ENCODE measurements at regions not wholly inside any gene's neighbourhood (a gene's known extent, or its start where the extent isn't known, plus 50 kb on each side); places are given as distances from the start of the nearest gene placed in this dataset.

- peaks cover 5% of the 10 kb centered on the region; the same call in 1 of the 2 replicates for H3K9me3 ChIP-seq (ENCODE audit: low read length)
- no peak overlapping the region for H3K27ac ChIP-seq (ENCODE audit: low read depth, low read length, poor library complexity, severe bottlenecking)
- H3K9ac ChIP-seq (ENCODE audit: low read length) = no peak overlapping the region
- no peaks in the 10 kb centered on the region for H4K20me1 ChIP-seq (ENCODE audit: insufficient read depth, low read length)
- no peak overlapping the region for H3K4me3 ChIP-seq (ENCODE audit: low read depth, low read length, poor library complexity, severe bottlenecking)
- H3K4me1 ChIP-seq (ENCODE audit: insufficient read depth, low read length, severe bottlenecking) = no peaks in the 10 kb centered on the region
- no peaks in the 10 kb centered on the region for H3K79me2 ChIP-seq (ENCODE audit: insufficient read depth, low read length)
- H2AFZ ChIP-seq (ENCODE audit: low read length) = no peak overlapping the region
- no peaks in the 10 kb centered on the region for H3F3A ChIP-seq (ENCODE audit: insufficient read depth, low read length)
- no peak for TF ChIP-seq CTCF (IDR thresholded peaks at IDR 0.05; ENCODE audit: low read length)
- TF ChIP-seq EZH2 (IDR thresholded peaks at IDR 0.05; ENCODE audit: borderline replicate concordance, low read length) = no peak
- no peaks in the 10 kb centered on the region for H3K9me2 ChIP-seq (ENCODE audit: low read depth, low read length)
- H3K27me3 ChIP-seq (ENCODE audit: insufficient read depth, low read length) = no peaks in the 10 kb centered on the region; the same call in 1 of the 2 replicates
- H3K4me2 ChIP-seq (ENCODE audit: low read length) = no peak overlapping the region
- no peaks in the 10 kb centered on the region for H3K36me3 ChIP-seq (ENCODE audit: insufficient read depth, low read length)
Observed at GRCh38 chr21:32860399-32860798, 88.8 kb upstream of the PAXBP1 start.

GRCh38 chr21:32861866-32862265 lies 90.3 kb upstream of the PAXBP1 start:
- H3K27me3 ChIP-seq (ENCODE audit: insufficient read depth, low read length) = no peaks in the 10 kb centered on the region; the same call in 1 of the 2 replicates
- no peaks in the 10 kb centered on the region for H4K20me1 ChIP-seq (ENCODE audit: insufficient read depth, low read length)
- H3K4me1 ChIP-seq (ENCODE audit: insufficient read depth, low read length, severe bottlenecking) = no peaks in the 10 kb centered on the region
- H3K4me3 ChIP-seq (ENCODE audit: low read depth, low read length, poor library complexity, severe bottlenecking) = no peak overlapping the region
- no peaks in the 10 kb centered on the region for H3K9me2 ChIP-seq (ENCODE audit: low read depth, low read length)
- H2AFZ ChIP-seq (ENCODE audit: low read length) = no peak overlapping the region
- H3K4me2 ChIP-seq (ENCODE audit: low read length) = no peak overlapping the region
- H3K36me3 ChIP-seq (ENCODE audit: insufficient read depth, low read length) = no peaks in the 10 kb centered on the region
- H3F3A ChIP-seq (ENCODE audit: insufficient read depth, low read length) = no peaks in the 10 kb centered on the region
- no peak for TF ChIP-seq EZH2 (IDR thresholded peaks at IDR 0.05; ENCODE audit: borderline replicate concordance, low read length)
- TF ChIP-seq CTCF (IDR thresholded peaks at IDR 0.05; ENCODE audit: low read length) = no peak
- no peaks in the 10 kb centered on the region for H3K79me2 ChIP-seq (ENCODE audit: insufficient read depth, low read length)
- no peak overlapping the region for H3K9ac ChIP-seq (ENCODE audit: low read length)
- peaks cover 4% of the 10 kb centered on the region; the same call in 1 of the 2 replicates for H3K9me3 ChIP-seq (ENCODE audit: low read length)
- no peak overlapping the region for H3K27ac ChIP-seq (ENCODE audit: low read depth, low read length, poor library complexity, severe bottlenecking)

- Histone ChIP-seq H3K79me2 (ENCODE audit: insufficient read depth, low read length) (no peaks in the 10 kb centered on the region), H3K27ac (ENCODE audit: low read depth, low read length, poor library complexity, severe bottlenecking) (no peak overlapping the region), H3F3A (ENCODE audit: insufficient read depth, low read length) (no peaks in the 10 kb centered on the region), H3K4me2 (ENCODE audit: low read length) (no peak overlapping the region), H3K9ac (ENCODE audit: low read length) (no peak overlapping the region), H4K20me1 (ENCODE audit: insufficient read depth, low read length) (no peaks in the 10 kb centered on the region), H3K4me1 (ENCODE audit: insufficient read depth, low read length, severe bottlenecking) (no peaks in the 10 kb centered on the region), H3K9me3 (ENCODE audit: low read length) (no peaks in the 10 kb centered on the region), H3K36me3 (ENCODE audit: insufficient read depth, low read length) (no peaks in the 10 kb centered on the region), H3K9me2 (ENCODE audit: low read depth, low read length) (no peaks in the 10 kb centered on the region), H3K27me3 (ENCODE audit: insufficient read depth, low read length) (no peaks in the 10 kb centered on the region; the same call in 1 of the 2 replicates), H3K4me3 (ENCODE audit: low read depth, low read length, poor library complexity, severe bottlenecking) (no peak overlapping the region), H2AFZ (ENCODE audit: low read length) (no peak overlapping the region)
- TF ChIP-seq EZH2 (IDR thresholded peaks at IDR 0.05; ENCODE audit: borderline replicate concordance, low read length) (no peak), CTCF (IDR thresholded peaks at IDR 0.05; ENCODE audit: low read length) (no peak)
Observed at GRCh38 chr21:32867597-32867996, 96.0 kb upstream of the PAXBP1 start.

All from OCI-LY1 (cell line).